Panc1 (cell line): ENCODE measurements at regions not wholly inside any gene's neighbourhood (a gene's known extent, or its start where the extent isn't known, plus 50 kb on each side); places are given as distances from the start of the nearest gene placed in this dataset.

ENCODE experiments used
- CTCF ChIP-seq: fragments of 450-650 bp; IDR thresholded peaks from 2 replicates; pipeline ENCODE4 v1.5.1; 2017; ENCODE audit warnings: mild to moderate bottlenecking
- POLR2AphosphoS5 ChIP-seq: IDR thresholded peaks from 2 replicates; pipeline ENCODE4 v1.6.1; 2012; ENCODE audit warnings: mild to moderate bottlenecking, low read depth, low read length, moderate library complexity
- REST ChIP-seq, 2 experiments: IDR thresholded peaks; 2 replicates each; pipeline ENCODE4 v1.6.1; 2011 to 2012; ENCODE audit warnings: low read depth in 2 of 2, control low read depth in 1 of 2, low read length in 1 of 2, mild to moderate bottlenecking in 1 of 2, moderate library complexity in 1 of 2; ENCODE audit not compliant: insufficient read depth in 1 of 2
- SIN3A ChIP-seq: IDR thresholded peaks from 2 replicates; pipeline ENCODE4 v1.6.1; 2012; ENCODE audit warnings: low read depth, mild to moderate bottlenecking, low read length, moderate library complexity, borderline replicate concordance; ENCODE audit not compliant: insufficient read depth
- TCF7L2 ChIP-seq: IDR thresholded peaks from 2 replicates; pipeline ENCODE4 v1.6.1; 2011; ENCODE audit warnings: mild to moderate bottlenecking, low read depth, low read length, inconsistent platforms

- TF ChIP-seq CTCF (no peak), POLR2AphosphoS5 (no peak), TCF7L2 (no peak), SIN3A (no peak), REST (IDR thresholded peaks at IDR 0.05; ENCODE audit: insufficient read depth in 1 of 2, low read depth in 2 of 2, low read length in 1 of 2) (no peak)
Observed at GRCh38 chr18:44625386-44625785, 55.3 kb upstream of the SETBP1 start.
